Endothelial cell of umbilical vein (primary cell): ENCODE measurements at regions not wholly inside any gene's neighbourhood (a gene's known extent, or its start where the extent isn't known, plus 50 kb on each side); places are given as distances from the start of the nearest gene placed in this dataset.

ENCODE experiments used
- BruUV-seq: library from RNA; stranded (reverse); fragments of 400-500 nt; replicated peaks from 2 replicates; lab custom pipeline; 2021; lab: Mats Ljungman, UMichigan
- CTCF ChIA-PET: fragments of 300-600, 350-600 bp; sonication (Branson Sonifier 250); formaldehyde crosslinking; loops from one replicate; lab custom pipeline; 2021; ENCODE audit warnings: antibody characterized with exemption, inconsistent platforms; lab: Charles Lee
- POLR2A ChIA-PET: fragments of 300-600, 350-600 bp; sonication (Branson Sonifier 250); formaldehyde crosslinking; loops from one replicate; lab custom pipeline; 2021; ENCODE audit warnings: antibody characterized with exemption, inconsistent platforms; lab: Charles Lee
- DNase-seq: peaks from one replicate; pipeline ENCODE4 v3.0.0-alpha.2; 2011; ENCODE audit warnings: low read depth, low spot score
- FAIRE-seq: peaks from 2 replicates; lab custom pipeline; 2011; peaks lifted over from hg19 to GRCh38; lab: Jason Lieb, UNC
- H2AFZ ChIP-seq: 2 replicates; pipeline ENCODE4 v1.6.0; 2012; ENCODE audit warnings: low read depth, low read length, control low read depth, inconsistent platforms
- H3K27ac ChIP-seq: 2 replicates; pipeline ENCODE4 v1.5.1; 2011; ENCODE audit warnings: low read depth, mild to moderate bottlenecking, control low read depth, low read length, moderate library complexity; ENCODE audit not compliant: insufficient read depth
- H3K27me3 ChIP-seq, 2 experiments: 2 replicates each; pipeline versions ENCODE4 v1.6.0 to v1.6.1; 2011; ENCODE audit warnings: low read length in 2 of 2, mixed read lengths in 1 of 2; ENCODE audit not compliant: control insufficient read depth in 2 of 2, insufficient read depth in 2 of 2
- H3K36me3 ChIP-seq, 2 experiments: 2 replicates in 1 of 2; 3 replicates in 1 of 2; pipeline ENCODE4 v1.5.1; 2011; ENCODE audit warnings: low read length in 2 of 2, mild to moderate bottlenecking in 1 of 2, moderate library complexity in 1 of 2; ENCODE audit not compliant: control insufficient read depth in 2 of 2, insufficient read depth in 2 of 2; ENCODE audit errors: extremely low read depth in 1 of 2
- H3K4me1 ChIP-seq: 3 replicates; pipeline ENCODE4 v1.5.1; 2011; ENCODE audit warnings: mild to moderate bottlenecking, low read length; ENCODE audit not compliant: control insufficient read depth, insufficient read depth; ENCODE audit errors: extremely low read depth
- H3K4me2 ChIP-seq: 2 replicates; pipeline ENCODE4 v1.6.1; 2011; ENCODE audit warnings: low read length, control low read depth, mixed read lengths; ENCODE audit not compliant: insufficient read depth
- H3K4me3 ChIP-seq, 3 experiments: fragments of 200-600 bp in 1 of 3; sonication (generic), shearing (Covaris generic) in 1 of 3; replicated peaks in 1 of 3; 2 replicates each; pipeline ENCODE4 v1.5.1; 2011 to 2016; ENCODE audit warnings: control low read depth in 3 of 3, low read length in 3 of 3, mild to moderate bottlenecking in 2 of 3, inconsistent platforms in 1 of 3, low read depth in 1 of 3, moderate library complexity in 1 of 3; ENCODE audit not compliant: insufficient read depth in 1 of 3
- H3K79me2 ChIP-seq: 2 replicates; pipeline ENCODE4 v1.6.0; 2012; ENCODE audit warnings: low read length, inconsistent platforms; ENCODE audit not compliant: control insufficient read depth, insufficient read depth
- H3K9ac ChIP-seq: replicated peaks from 2 replicates; pipeline ENCODE3; 2011; ENCODE audit warnings: low read length, control low read depth; ENCODE audit not compliant: insufficient read depth; ENCODE audit errors: extremely low read depth
- H3K9me1 ChIP-seq: replicated peaks from 3 replicates; pipeline ENCODE4 v1.6.0; 2011; ENCODE audit warnings: mild to moderate bottlenecking, low read length; ENCODE audit not compliant: control insufficient read depth, insufficient read depth; ENCODE audit errors: extremely low read depth
- H3K9me3 ChIP-seq: replicated peaks from 2 replicates; pipeline ENCODE4 v1.5.1; 2012; ENCODE audit warnings: low read length, inconsistent platforms; ENCODE audit not compliant: control insufficient read depth, insufficient read depth
- H4K20me1 ChIP-seq: replicated peaks from 2 replicates; pipeline ENCODE3; 2011; ENCODE audit warnings: mild to moderate bottlenecking, low read length; ENCODE audit not compliant: control insufficient read depth, insufficient read depth; ENCODE audit errors: extremely low read depth
- CTCF ChIP-seq, 2 donors: IDR thresholded peaks; 1 replicate in 1 of 2; 2 replicates in 1 of 2; pipeline ENCODE4 v1.5.1; 2011; ENCODE audit warnings: low read length in 2 of 2, mild to moderate bottlenecking in 2 of 2, moderate library complexity in 2 of 2, control low read depth in 1 of 2, inconsistent platforms in 1 of 2, low read depth in 1 of 2; ENCODE audit not compliant: insufficient read depth in 1 of 2; ENCODE audit errors: extremely low read depth in 1 of 2
- EZH2 ChIP-seq: IDR thresholded peaks from 2 replicates; pipeline ENCODE4 v1.6.1; 2012; ENCODE audit warnings: borderline replicate concordance, low read depth, mild to moderate bottlenecking, moderate library complexity, low read length, inconsistent platforms; ENCODE audit not compliant: severe bottlenecking
- FOS ChIP-seq: IDR thresholded peaks from 2 replicates; pipeline ENCODE4 v1.6.1; 2011; ENCODE audit warnings: mild to moderate bottlenecking, low read length, moderate library complexity, borderline replicate concordance; ENCODE audit not compliant: insufficient read depth
- GATA2 ChIP-seq: IDR thresholded peaks from 2 replicates; pipeline ENCODE4 v1.7.0; 2011; ENCODE audit warnings: low read depth, mild to moderate bottlenecking, moderate library complexity, mixed read lengths, low read length; ENCODE audit not compliant: insufficient read length, insufficient read depth
- JUN ChIP-seq: IDR thresholded peaks from 2 replicates; pipeline ENCODE4 v1.6.1; 2011; ENCODE audit warnings: borderline replicate concordance, low read depth; ENCODE audit not compliant: insufficient read length, insufficient read depth
- MYC ChIP-seq: IDR thresholded peaks from one replicate; pipeline ENCODE4 v1.6.1; 2011; ENCODE audit warnings: mild to moderate bottlenecking, low read depth, low read length
- dilution Hi-C: fragments of 300-500 bp; cut with MboI; formaldehyde crosslinking; loops from one replicate; pipeline ENCODE4 v1.15.0; 2019; ENCODE audit warnings: low sequenced_read_pairs; ENCODE audit not compliant: extremely low pct_ligation_motif_present
- intact Hi-C: fragments of 100-400 bp; cut with micrococcal nuclease; formaldehyde crosslinking; loops from one replicate; pipeline ENCODE4 v1.10.0; 2022
- TF ChIP-seq, protein P1 (sequence below): IDR thresholded peaks from 2 replicates; pipeline ENCODE4 v1.6.1; 2011; ENCODE audit not compliant: insufficient read depth, insufficient read length

GRCh38 chr4:181976764-181977163 is 266.4 kb upstream of the TENM3 start:
- Histone ChIP-seq H3K9me1 (no peaks in the 10 kb centered on the region), H3K4me2 (no peak overlapping the region), H3K27me3 (no peaks in the 10 kb centered on the region), H3K4me1 (no peaks in the 10 kb centered on the region), H3K27ac (no peak overlapping the region), H4K20me1 (no peaks in the 10 kb centered on the region), H2AFZ (no peak overlapping the region), H3K9ac (no peak overlapping the region), H3K4me3 (no peak overlapping the region), H3K9me3 (peaks cover 2% of the 10 kb centered on the region), H3K79me2 (no peaks in the 10 kb centered on the region), H3K36me3 (no peaks in the 10 kb centered on the region)
- DNase-seq (no peak), FAIRE-seq (no peak)
- dilution Hi-C loops (no loop called here), intact Hi-C loops (no loop called here)
- no TSS peak for BruUV-seq
- CTCF ChIA-PET, result no interaction called here
- TF ChIP-seq EZH2 (no peak), FOS (no peak), CTCF (IDR thresholded peaks at IDR 0.05; ENCODE audit: extremely low read depth in 1 of 2, insufficient read depth in 1 of 2, low read depth in 1 of 2, low read length in 2 of 2) (no peak), JUN (no peak), MYC (no peak), GATA2 (no peak)
- TF ChIP-seq, protein P1, sequence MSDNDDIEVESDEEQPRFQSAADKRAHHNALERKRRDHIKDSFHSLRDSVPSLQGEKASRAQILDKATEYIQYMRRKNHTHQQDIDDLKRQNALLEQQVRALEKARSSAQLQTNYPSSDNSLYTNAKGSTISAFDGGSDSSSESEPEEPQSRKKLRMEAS, result no peak
- POLR2A ChIA-PET, result no interaction called here
